GM19395 (cell line): ENCODE measurements at regions not wholly inside any gene's neighbourhood (a gene's known extent, or its start where the extent isn't known, plus 50 kb on each side); places are given as distances from the start of the nearest gene placed in this dataset.
"Not testable (repeated sequence)": the region's sequence is repeated elsewhere in the genome, so short reads cannot be mapped to it uniquely, and the experiment has no call there.

Source experiments
- ATAC-seq: cut with Tn5 transposase; IDR thresholded peaks from one replicate; pipeline ENCODE4 v1.9.1; 2021; ENCODE audit warnings: mild to moderate bottlenecking, moderate library complexity; ENCODE audit not compliant: unreplicated experiment

- ATAC-seq, result not testable (repeated sequence)
These were observed 201.2 kb downstream of the POTEC start for GRCh38 chr18:14342170-14342569.

- not testable (repeated sequence) for ATAC-seq
These were observed 203.8 kb upstream of the ZNF519 start for GRCh38 chr18:14336017-14336416.

- not testable (repeated sequence) for ATAC-seq
These were observed 189.0 kb upstream of the ZNF519 start for GRCh38 chr18:14321217-14321616.

- ATAC-seq, result not testable (repeated sequence)
These were observed 169.0 kb upstream of the ZNF519 start for GRCh38 chr18:14301255-14301654.

- ATAC-seq, result not testable (repeated sequence)
These were observed 162.8 kb upstream of the ZNF519 start for GRCh38 chr18:14295081-14295480.

- no peak for ATAC-seq
These were observed 152.8 kb upstream of the ZNF519 start for GRCh38 chr18:14285053-14285452.

- ATAC-seq, result not testable (repeated sequence)
These were observed 143.2 kb upstream of the ZNF519 start for GRCh38 chr18:14275391-14275790.

GRCh38 chr18:14265637-14266410, 133.6 kb upstream of the ZNF519 start:
- not testable (repeated sequence) for ATAC-seq

GRCh38 chr18:14262786-14263185, 130.6 kb upstream of the ZNF519 start:
- not testable (repeated sequence) for ATAC-seq

- not testable (repeated sequence) for ATAC-seq
These were observed 117.9 kb upstream of the ZNF519 start for GRCh38 chr18:14250084-14250677.

- ATAC-seq, result not testable (repeated sequence)
These were observed 107.0 kb upstream of the ZNF519 start for GRCh38 chr18:14239224-14239623.

GRCh38 chr18:14236356-14237048, 104.3 kb upstream of the ZNF519 start:
- ATAC-seq, result not testable (repeated sequence)

GRCh38 chr18:14225286-14225679, 93.0 kb upstream of the ZNF519 start:
- ATAC-seq, result not testable (repeated sequence)

- ATAC-seq, result not testable (repeated sequence)
These were observed 92.5 kb upstream of the ZNF519 start for GRCh38 chr18:14224551-14225285.

GRCh38 chr18:14223919-14224318, 91.7 kb upstream of the ZNF519 start:
- ATAC-seq, result not testable (repeated sequence)

GRCh38 chr18:14223231-14223822, 91.1 kb upstream of the ZNF519 start:
- ATAC-seq, result not testable (repeated sequence)

GRCh38 chr18:14222354-14223221, 90.4 kb upstream of the ZNF519 start:
- ATAC-seq, result not testable (repeated sequence)

- ATAC-seq, result no peak
These were observed 89.5 kb upstream of the ZNF519 start for GRCh38 chr18:14221689-14222088.

- ATAC-seq, result not testable (repeated sequence)
These were observed 83.7 kb upstream of the ZNF519 start for GRCh38 chr18:14215952-14216351.

GRCh38 chr18:14203424-14203823, 71.2 kb upstream of the ZNF519 start:
- ATAC-seq, result not testable (repeated sequence)
